ENCODE measurements at regions not wholly inside any gene's neighbourhood (a gene's known extent, or its start where the extent isn't known, plus 50 kb on each side); places are given as distances from the start of the nearest gene placed in this dataset.

- no peak for DNase-seq (ENCODE audit: low read depth)
Observed at GRCh38 chr12:97335115-97335514, 127.5 kb upstream of the RMST start.

- DNase-seq (ENCODE audit: low read depth), result no peak
Observed at GRCh38 chr12:97336900-97337751, 125.5 kb upstream of the RMST start.

GRCh38 chr12:97342130-97342529 is 120.5 kb upstream of the RMST start:
- no peak for DNase-seq (ENCODE audit: low read depth)

- DNase-seq (ENCODE audit: low read depth), result no peak
Observed at GRCh38 chr12:97347956-97348355, 114.6 kb upstream of the RMST start.

- DNase-seq (ENCODE audit: low read depth), result no peak
Observed at GRCh38 chr12:97358361-97358760, 104.2 kb upstream of the RMST start.

- DNase-seq (ENCODE audit: low read depth), result no peak
Observed at GRCh38 chr12:97359021-97359690, 103.4 kb upstream of the RMST start.

GRCh38 chr12:97363693-97364092 is 98.9 kb upstream of the RMST start:
- DNase-seq (ENCODE audit: low read depth), result no peak

GRCh38 chr12:97368462-97369163 is 94.0 kb upstream of the RMST start:
- no peak for DNase-seq (ENCODE audit: low read depth)

GRCh38 chr12:97375310-97375709 is 87.3 kb upstream of the RMST start:
- DNase-seq (ENCODE audit: low read depth), result no peak

- DNase-seq (ENCODE audit: low read depth), result no peak
Observed at GRCh38 chr12:97380440-97380839, 82.2 kb upstream of the RMST start.

- DNase-seq (ENCODE audit: low read depth), result no peak
Observed at GRCh38 chr12:97385121-97385520, 77.5 kb upstream of the RMST start.

GRCh38 chr12:97386133-97386581 is 76.4 kb upstream of the RMST start:
- no peak for DNase-seq (ENCODE audit: low read depth)

GRCh38 chr12:97387844-97388243 is 74.8 kb upstream of the RMST start:
- DNase-seq (ENCODE audit: low read depth), result no peak

- DNase-seq (ENCODE audit: low read depth), result no peak
Observed at GRCh38 chr12:97394657-97395056, 67.9 kb upstream of the RMST start.

- DNase-seq (ENCODE audit: low read depth), result no peak
Observed at GRCh38 chr12:97397008-97397407, 65.6 kb upstream of the RMST start.

GRCh38 chr12:97398704-97399103 is 63.9 kb upstream of the RMST start:
- no peak for DNase-seq (ENCODE audit: low read depth)

GRCh38 chr12:97404093-97404492 is 58.5 kb upstream of the RMST start:
- DNase-seq (ENCODE audit: low read depth), result no peak

GRCh38 chr12:97404543-97404942 is 58.1 kb upstream of the RMST start:
- no peak for DNase-seq (ENCODE audit: low read depth)

GRCh38 chr12:97408363-97408762 is 54.2 kb upstream of the RMST start:
- DNase-seq (ENCODE audit: low read depth), result no peak

GRCh38 chr12:97411341-97411740 is 51.3 kb upstream of the RMST start:
- no peak for DNase-seq (ENCODE audit: low read depth)

Measured in fibroblast of gingiva (primary cell).